A673 (cell line): ENCODE measurements at regions not wholly inside any gene's neighbourhood (a gene's known extent, or its start where the extent isn't known, plus 50 kb on each side); places are given as distances from the start of the nearest gene placed in this dataset.

Source experiments
- BruUV-seq: library from RNA; stranded (reverse); fragments of 400-500 nt; replicated peaks from 2 replicates; lab custom pipeline; 2021; lab: Mats Ljungman, UMichigan
- CTCF ChIA-PET: fragments of 300-600 bp; sonication (Branson Sonifier 250); formaldehyde crosslinking; loops from one replicate; lab custom pipeline; 2022; ENCODE audit warnings: antibody characterized with exemption; lab: Charles Lee
- POLR2A ChIA-PET: fragments of 300-600 bp; sonication (Branson Sonifier 250); formaldehyde crosslinking; loops from one replicate; lab custom pipeline; 2022; ENCODE audit warnings: antibody characterized with exemption; ENCODE audit not compliant: low non-redundant PET; lab: Charles Lee
- DNase-seq: peaks from one replicate; pipeline ENCODE4 v3.0.0-alpha.2; 2015; ENCODE audit warnings: low spot score
- H3K27ac ChIP-seq: fragments of 200-600 bp; sonication (generic); 2 replicates; pipeline ENCODE4 v1.5.1; 2016; ENCODE audit warnings: mixed run types, low read depth, mild to moderate bottlenecking, mixed read lengths, antibody characterized with exemption, low read length; ENCODE audit not compliant: poor library complexity, severe bottlenecking
- H3K27me3 ChIP-seq: fragments of 200-600 bp; sonication (generic); replicated peaks from 2 replicates; pipeline ENCODE4 v1.6.1; 2017; ENCODE audit warnings: mixed run types, low read depth, mild to moderate bottlenecking, mixed read lengths, antibody characterized with exemption, low read length; ENCODE audit not compliant: insufficient read depth, poor library complexity
- H3K36me3 ChIP-seq: fragments of 200-600 bp; sonication (generic); 2 replicates; pipeline ENCODE4 v1.6.1; 2016; ENCODE audit warnings: mixed run types, mild to moderate bottlenecking, mixed read lengths, antibody characterized with exemption, low read length; ENCODE audit not compliant: insufficient read depth, poor library complexity, severe bottlenecking
- H3K4me1 ChIP-seq: fragments of 200-600 bp; sonication (generic); 2 replicates; pipeline ENCODE4 v1.6.1; 2017; ENCODE audit warnings: mixed run types, mild to moderate bottlenecking, mixed read lengths, antibody characterized with exemption, low read length; ENCODE audit not compliant: insufficient read depth, poor library complexity, severe bottlenecking
- H3K4me3 ChIP-seq: fragments of 200-600 bp; sonication (generic); 2 replicates; pipeline ENCODE4 v1.5.1; 2016; ENCODE audit warnings: low read depth, mixed run types, mild to moderate bottlenecking, mixed read lengths, low read length; ENCODE audit not compliant: poor library complexity, severe bottlenecking
- H3K9me3 ChIP-seq: fragments of 200-600 bp; sonication (generic); 2 replicates; pipeline ENCODE4 v1.6.1; 2016; ENCODE audit warnings: mixed run types, low read depth, mild to moderate bottlenecking, mixed read lengths, antibody characterized with exemption, low read length; ENCODE audit not compliant: poor library complexity, severe bottlenecking
- CTCF ChIP-seq: fragments of 300-800, 200-600 bp; sonication (generic); conservative IDR thresholded peaks from 2 replicates; pipeline ENCODE4 v1.5.1; 2017; ENCODE audit warnings: low read depth, mild to moderate bottlenecking, antibody characterized with exemption, low read length, moderate library complexity, mixed read lengths
- EZH2 ChIP-seq: fragments of 200-600 bp; sonication (generic); IDR thresholded peaks from 2 replicates; pipeline ENCODE4 v1.6.1; 2017; ENCODE audit warnings: borderline replicate concordance, low read depth, mild to moderate bottlenecking, mixed read lengths, antibody characterized with exemption, low read length; ENCODE audit not compliant: poor library complexity, severe bottlenecking
- intact Hi-C: fragments of 100-400 bp; cut with micrococcal nuclease; formaldehyde crosslinking; loops from one replicate; pipeline ENCODE4 v1.10.0; 2022; ENCODE audit not compliant: unreplicated experiment

- ChIA-PET POLR2A (no interaction called here), CTCF (no interaction called here)
- no peaks in the 10 kb centered on the region for H3K36me3 ChIP-seq
- H3K27me3 ChIP-seq, result no peaks in the 10 kb centered on the region
- intact Hi-C loops, result no loop called here
- DNase-seq, result no peak
- TF ChIP-seq EZH2 (no peak), CTCF (no peak)
- H3K4me3 ChIP-seq, result no peak overlapping the region
- no peaks in the 10 kb centered on the region for H3K4me1 ChIP-seq
- H3K27ac ChIP-seq, result no peak overlapping the region
- peaks cover 3% of the 10 kb centered on the region for H3K9me3 ChIP-seq
- BruUV-seq, result no TSS peak
Observed at GRCh38 chr18:41456831-41457230, 498.2 kb upstream of the PIK3C3 start.

- intact Hi-C loops, result no loop called here
- H3K27me3 ChIP-seq, result no peaks in the 10 kb centered on the region
- CTCF ChIA-PET, result no interaction called here
- POLR2A ChIA-PET, result no interaction called here
- H3K4me1 ChIP-seq, result no peaks in the 10 kb centered on the region
- H3K27ac ChIP-seq, result no peak overlapping the region
- no peak overlapping the region for H3K4me3 ChIP-seq
- H3K36me3 ChIP-seq, result no peaks in the 10 kb centered on the region
- DNase-seq, result no peak
- TF ChIP-seq CTCF (no peak), EZH2 (no peak)
- BruUV-seq, result no TSS peak
- peaks cover 3% of the 10 kb centered on the region for H3K9me3 ChIP-seq
Observed at GRCh38 chr18:41449612-41450011, 505.4 kb upstream of the PIK3C3 start.

- H3K4me1 ChIP-seq, result no peaks in the 10 kb centered on the region
- BruUV-seq, result no TSS peak
- H3K9me3 ChIP-seq, result no peaks in the 10 kb centered on the region
- intact Hi-C loops, result no loop called here
- ChIA-PET CTCF (no interaction called here), POLR2A (no interaction called here)
- H3K36me3 ChIP-seq, result no peaks in the 10 kb centered on the region
- no peak for TF ChIP-seq CTCF
- TF ChIP-seq EZH2, result no peak
- H3K27ac ChIP-seq, result no peak overlapping the region
- no peak overlapping the region for H3K4me3 ChIP-seq
- H3K27me3 ChIP-seq, result no peaks in the 10 kb centered on the region
- no peak for DNase-seq
Observed at GRCh38 chr18:41444943-41445342, 510.1 kb upstream of the PIK3C3 start.
